Glutamatergic neuron (in vitro differentiated cells): ENCODE measurements at regions not wholly inside any gene's neighbourhood (a gene's known extent, or its start where the extent isn't known, plus 50 kb on each side); places are given as distances from the start of the nearest gene placed in this dataset.

Source experiments
- DNase-seq: peaks from one replicate; pipeline ENCODE4 v3.0.0; 2022
- H3K27ac Mint-ChIP-seq: one replicate; pipeline ENCODE4 v1.8.0; 2020; ENCODE audit warnings: mild to moderate bottlenecking, mixed read lengths, inconsistent platforms; ENCODE audit not compliant: unreplicated experiment
- H3K27me3 Mint-ChIP-seq: one replicate; pipeline ENCODE4 v1.8.0; 2020; ENCODE audit warnings: mild to moderate bottlenecking, moderate library complexity, mixed read lengths, inconsistent platforms; ENCODE audit not compliant: unreplicated experiment
- H3K36me3 Mint-ChIP-seq: one replicate; pipeline ENCODE4 v1.8.0; 2020; ENCODE audit warnings: mild to moderate bottlenecking, mixed read lengths, inconsistent platforms; ENCODE audit not compliant: unreplicated experiment
- H3K4me1 Mint-ChIP-seq: one replicate; pipeline ENCODE4 v1.8.0; 2020; ENCODE audit warnings: mild to moderate bottlenecking, low read depth, mixed read lengths, inconsistent platforms; ENCODE audit not compliant: unreplicated experiment
- H3K4me3 Mint-ChIP-seq: one replicate; pipeline ENCODE4 v1.8.0; 2020; ENCODE audit warnings: mild to moderate bottlenecking, mixed read lengths, inconsistent platforms; ENCODE audit not compliant: unreplicated experiment
- H3K9me3 Mint-ChIP-seq: one replicate; pipeline ENCODE4 v1.8.0; 2020; ENCODE audit warnings: mild to moderate bottlenecking, moderate library complexity, mixed read lengths, inconsistent platforms; ENCODE audit not compliant: unreplicated experiment
- TF ChIP-seq, protein P1 (sequence below): fragments of 200-600 bp; sonication (generic); IDR thresholded peaks from one replicate; pipeline ENCODE4 v1.5.0; 2021; ENCODE audit not compliant: partially characterized antibody, unreplicated experiment

DNA sequence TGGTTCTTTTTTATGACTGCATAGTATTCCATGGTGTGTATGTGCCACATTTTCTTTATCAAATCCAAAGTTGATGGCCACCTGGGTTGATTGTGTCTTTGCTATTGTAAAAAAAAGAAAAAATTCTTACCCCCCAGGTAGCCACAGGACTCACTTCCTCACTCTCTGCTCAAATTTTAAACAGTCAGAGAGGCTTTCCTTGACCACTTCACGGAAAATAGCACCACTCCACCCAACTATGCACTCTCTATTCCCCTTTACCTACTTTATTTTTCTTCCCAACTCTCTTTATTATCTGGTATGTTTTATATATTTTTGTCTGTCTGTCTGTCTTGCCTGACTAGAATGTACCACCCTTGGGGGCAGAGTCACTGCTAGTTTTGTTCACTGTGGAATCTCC is 205.3 kb downstream of the BTG1 start:
- TF ChIP-seq, protein P1, sequence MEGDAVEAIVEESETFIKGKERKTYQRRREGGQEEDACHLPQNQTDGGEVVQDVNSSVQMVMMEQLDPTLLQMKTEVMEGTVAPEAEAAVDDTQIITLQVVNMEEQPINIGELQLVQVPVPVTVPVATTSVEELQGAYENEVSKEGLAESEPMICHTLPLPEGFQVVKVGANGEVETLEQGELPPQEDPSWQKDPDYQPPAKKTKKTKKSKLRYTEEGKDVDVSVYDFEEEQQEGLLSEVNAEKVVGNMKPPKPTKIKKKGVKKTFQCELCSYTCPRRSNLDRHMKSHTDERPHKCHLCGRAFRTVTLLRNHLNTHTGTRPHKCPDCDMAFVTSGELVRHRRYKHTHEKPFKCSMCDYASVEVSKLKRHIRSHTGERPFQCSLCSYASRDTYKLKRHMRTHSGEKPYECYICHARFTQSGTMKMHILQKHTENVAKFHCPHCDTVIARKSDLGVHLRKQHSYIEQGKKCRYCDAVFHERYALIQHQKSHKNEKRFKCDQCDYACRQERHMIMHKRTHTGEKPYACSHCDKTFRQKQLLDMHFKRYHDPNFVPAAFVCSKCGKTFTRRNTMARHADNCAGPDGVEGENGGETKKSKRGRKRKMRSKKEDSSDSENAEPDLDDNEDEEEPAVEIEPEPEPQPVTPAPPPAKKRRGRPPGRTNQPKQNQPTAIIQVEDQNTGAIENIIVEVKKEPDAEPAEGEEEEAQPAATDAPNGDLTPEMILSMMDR = no peak
- Mint-ChIP-seq H3K4me1 (no peaks in the 10 kb centered on the region), H3K9me3 (no peaks in the 10 kb centered on the region), H3K4me3 (no peak overlapping the region), H3K36me3 (no peaks in the 10 kb centered on the region), H3K27ac (no peak overlapping the region), H3K27me3 (no peaks in the 10 kb centered on the region)
- no peak for DNase-seq

DNA sequence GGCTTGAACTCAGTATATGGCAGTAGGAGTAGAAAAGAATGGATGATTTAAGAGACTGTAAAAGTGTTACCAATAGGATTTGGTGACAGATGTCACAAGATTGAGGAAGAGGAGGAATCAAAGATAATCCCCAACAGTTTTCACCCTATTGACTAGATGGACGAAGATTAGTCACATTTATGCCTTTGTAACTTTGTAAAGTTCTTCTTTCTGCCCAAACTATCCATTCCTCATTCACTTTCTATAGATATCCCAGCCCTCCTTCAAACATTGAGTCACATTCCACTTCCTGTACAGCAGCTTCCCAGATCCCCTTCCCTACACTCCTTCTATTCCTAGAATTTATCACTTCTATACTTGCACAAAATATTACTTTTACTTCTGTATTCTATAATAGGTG is 207.9 kb downstream of the BTG1 start:
- Mint-ChIP-seq H3K36me3 (no peaks in the 10 kb centered on the region), H3K4me1 (no peaks in the 10 kb centered on the region), H3K9me3 (no peaks in the 10 kb centered on the region), H3K4me3 (no peak overlapping the region), H3K27me3 (no peaks in the 10 kb centered on the region), H3K27ac (no peak overlapping the region)
- DNase-seq = no peak
- TF ChIP-seq, protein P1 = no peak

DNA sequence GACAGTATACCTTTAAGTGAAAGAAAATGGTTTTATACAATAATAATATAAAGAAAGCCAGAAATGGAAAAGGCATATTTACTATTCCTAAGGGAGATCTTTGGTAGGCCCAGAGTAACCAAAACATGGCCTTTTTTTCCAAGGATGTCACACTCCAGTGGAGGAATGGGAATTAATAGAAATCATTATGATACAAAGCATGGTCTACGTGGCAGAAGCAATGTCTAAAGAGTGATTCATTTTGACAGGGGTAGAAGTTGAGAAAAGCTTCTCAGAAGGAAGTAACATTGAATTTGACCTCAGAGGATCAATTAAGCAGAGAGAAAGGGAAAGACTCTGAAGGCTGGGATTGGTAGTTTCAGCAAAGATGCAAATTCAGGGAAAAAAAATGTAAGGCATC is 208.6 kb downstream of the BTG1 start:
- Mint-ChIP-seq H3K27ac (no peak overlapping the region), H3K27me3 (no peaks in the 10 kb centered on the region), H3K4me3 (no peak overlapping the region), H3K36me3 (no peaks in the 10 kb centered on the region), H3K9me3 (no peaks in the 10 kb centered on the region), H3K4me1 (no peaks in the 10 kb centered on the region)
- TF ChIP-seq, protein P1 = no peak
- DNase-seq = no peak

DNA sequence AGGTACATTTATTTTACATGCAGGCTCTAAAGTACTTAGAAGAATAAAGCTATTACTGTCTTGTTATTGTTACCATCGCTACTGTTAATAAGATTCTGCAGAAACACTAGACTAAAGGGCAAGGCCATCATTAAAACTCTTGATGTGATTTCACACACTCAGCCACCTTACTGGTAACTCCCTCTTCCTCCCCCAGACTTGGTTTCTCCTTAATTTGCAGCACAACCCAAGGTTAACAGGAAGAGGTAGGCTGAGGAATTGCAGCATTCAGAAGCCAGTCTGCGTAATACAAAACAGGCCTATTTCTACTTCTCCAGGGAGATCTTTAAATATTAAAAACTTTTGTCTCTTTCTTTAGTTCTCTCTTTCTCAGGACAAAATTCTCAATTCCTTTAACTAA is 210.3 kb downstream of the BTG1 start:
- no peaks in the 10 kb centered on the region for H3K9me3 Mint-ChIP-seq
- no peak overlapping the region for H3K4me3 Mint-ChIP-seq
- TF ChIP-seq, protein P1 = no peak
- no peaks in the 10 kb centered on the region for H3K36me3 Mint-ChIP-seq
- DNase-seq = no peak
- H3K27ac Mint-ChIP-seq = no peak overlapping the region
- peaks cover 2% of the 10 kb centered on the region for H3K4me1 Mint-ChIP-seq
- no peaks in the 10 kb centered on the region for H3K27me3 Mint-ChIP-seq

DNA sequence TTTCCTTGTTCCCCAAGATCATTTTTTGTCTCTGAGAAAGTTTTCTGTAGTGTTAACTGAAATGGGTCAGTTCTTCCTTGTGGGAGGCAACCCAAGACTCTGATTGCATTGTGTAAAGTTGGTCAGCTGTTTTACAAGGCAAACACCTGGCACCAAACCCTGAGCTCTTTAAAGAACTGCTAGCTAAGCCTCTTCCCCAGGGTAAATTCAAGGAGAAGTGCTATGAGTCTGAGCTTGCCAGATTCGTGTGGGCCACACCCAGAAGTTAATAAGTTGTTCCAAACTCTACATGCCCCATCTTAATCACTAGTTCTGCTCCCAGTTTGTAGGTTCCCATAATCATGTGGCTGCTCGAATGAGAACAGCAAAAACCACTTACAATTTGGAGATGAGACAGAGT is 214.5 kb downstream of the BTG1 start:
- Mint-ChIP-seq H3K36me3 (no peaks in the 10 kb centered on the region), H3K4me3 (no peak overlapping the region), H3K27me3 (no peaks in the 10 kb centered on the region), H3K9me3 (no peaks in the 10 kb centered on the region), H3K4me1 (peaks cover 2% of the 10 kb centered on the region), H3K27ac (no peak overlapping the region)
- no peak for DNase-seq
- TF ChIP-seq, protein P1 = no peak
